Lung (tissue), 11 donors: ENCODE measurements at regions not wholly inside any gene's neighbourhood (a gene's known extent, or its start where the extent isn't known, plus 50 kb on each side); places are given as distances from the start of the nearest gene placed in this dataset.

Experiments
- ATAC-seq: fragments of 200-7000 bp; cut with Tn5 transposase; one replicate; pipeline ENCODE4 v1.9.1; 2020; ENCODE audit warnings: moderate number of reproducible peaks; ENCODE audit not compliant: insufficient read depth, low FRiP score
- DNase-seq, 3 donors: peaks; one replicate each; pipeline ENCODE4 v3.0.0-alpha.2; 2013 to 2017
- H3K27ac ChIP-seq, 2 donors: one replicate each; pipeline ENCODE4 v1.5.1; 2013; ENCODE audit warnings: mild to moderate bottlenecking in 2 of 2, moderate library complexity in 2 of 2, control low read depth in 1 of 2, inconsistent platforms in 1 of 2, low read depth in 1 of 2, low read length in 1 of 2
- H3K27me3 ChIP-seq, 3 donors: one replicate each; pipeline ENCODE4 v1.5.1; 2013; ENCODE audit warnings: low read length in 2 of 3; ENCODE audit not compliant: control insufficient read depth in 3 of 3, insufficient read depth in 3 of 3
- H3K36me3 ChIP-seq, 4 donors: one replicate each; pipeline ENCODE4 v1.5.1; 2013; ENCODE audit warnings: low read length in 4 of 4, mild to moderate bottlenecking in 1 of 4, moderate library complexity in 1 of 4; ENCODE audit not compliant: control insufficient read depth in 4 of 4, insufficient read depth in 4 of 4
- H3K4me1 ChIP-seq, 5 donors: one replicate each; pipeline ENCODE4 v1.5.1; 2013; ENCODE audit warnings: low read length in 5 of 5, mild to moderate bottlenecking in 2 of 5, moderate library complexity in 1 of 5; ENCODE audit not compliant: control insufficient read depth in 5 of 5, insufficient read depth in 5 of 5
- H3K4me3 ChIP-seq: one replicate; pipeline ENCODE4 v1.5.1; 2013; ENCODE audit warnings: mild to moderate bottlenecking, control low read depth, moderate library complexity
- H3K9ac ChIP-seq, 2 donors: one replicate each; pipeline ENCODE4 v1.5.1; 2013; ENCODE audit warnings: low read length in 2 of 2, control low read depth in 1 of 2; ENCODE audit not compliant: insufficient read depth in 1 of 2
- H3K9me3 ChIP-seq, 4 donors: one replicate each; pipeline ENCODE4 v1.5.1; 2013; ENCODE audit warnings: low read length in 3 of 4, mild to moderate bottlenecking in 1 of 4, moderate library complexity in 1 of 4; ENCODE audit not compliant: control insufficient read depth in 4 of 4, insufficient read depth in 3 of 4
- WGBS, 2 donors: extraction: QIAGEN DNeasy Blood & Tissue Kit; methylation state at CpG; one replicate each; pipeline ENCODE4 v1.1.7; 2013; 5-methylcytosine and 5-hydroxymethylcytosine counted together
- TF ChIP-seq, protein P1 (sequence below): IDR thresholded peaks from 2 replicates; pipeline ENCODE4 v1.5.1; 2012; ENCODE audit warnings: mild to moderate bottlenecking; ENCODE audit errors: control extremely low read depth, extremely low read depth
- donor health status: control.
- donor health status: control.
- donor health status: Bipolar disorder and iron deficiency.
- donor health status: healthy.
- donor health status: DM: yes; HTN: yes; CAD: no.

DNA sequence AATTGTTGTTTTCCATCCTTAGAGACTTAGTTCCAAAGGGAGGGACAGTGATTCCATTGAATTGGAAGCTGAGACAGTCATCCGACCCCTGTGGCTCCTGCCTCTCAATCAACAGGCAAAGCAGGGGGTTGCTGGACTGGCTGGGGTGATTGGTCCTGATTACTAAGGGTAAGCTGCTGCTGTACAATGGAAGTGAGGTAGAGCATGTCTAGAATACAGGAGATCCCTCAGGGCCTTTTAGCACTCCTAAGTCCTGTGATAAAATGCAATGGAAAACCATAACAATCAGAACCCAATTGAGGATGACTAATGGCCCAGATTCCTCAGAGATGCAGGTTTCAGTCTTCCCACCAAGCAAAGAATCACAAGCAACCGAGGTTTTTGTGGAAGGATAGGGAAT lies 127.6 kb downstream of the AASDH start:
- Histone ChIP-seq H3K9ac (no peak overlapping the region), H3K4me3 (no peak overlapping the region), H3K4me1 (peaks cover 0 to 1% (median 0%) of the 10 kb centered on the region in 5 donors), H3K36me3 (no peaks in the 10 kb centered on the region), H3K9me3 (no peaks in the 10 kb centered on the region), H3K27ac (no peak overlapping the region), H3K27me3 (no peaks in the 10 kb centered on the region)
- TF ChIP-seq, protein P1, sequence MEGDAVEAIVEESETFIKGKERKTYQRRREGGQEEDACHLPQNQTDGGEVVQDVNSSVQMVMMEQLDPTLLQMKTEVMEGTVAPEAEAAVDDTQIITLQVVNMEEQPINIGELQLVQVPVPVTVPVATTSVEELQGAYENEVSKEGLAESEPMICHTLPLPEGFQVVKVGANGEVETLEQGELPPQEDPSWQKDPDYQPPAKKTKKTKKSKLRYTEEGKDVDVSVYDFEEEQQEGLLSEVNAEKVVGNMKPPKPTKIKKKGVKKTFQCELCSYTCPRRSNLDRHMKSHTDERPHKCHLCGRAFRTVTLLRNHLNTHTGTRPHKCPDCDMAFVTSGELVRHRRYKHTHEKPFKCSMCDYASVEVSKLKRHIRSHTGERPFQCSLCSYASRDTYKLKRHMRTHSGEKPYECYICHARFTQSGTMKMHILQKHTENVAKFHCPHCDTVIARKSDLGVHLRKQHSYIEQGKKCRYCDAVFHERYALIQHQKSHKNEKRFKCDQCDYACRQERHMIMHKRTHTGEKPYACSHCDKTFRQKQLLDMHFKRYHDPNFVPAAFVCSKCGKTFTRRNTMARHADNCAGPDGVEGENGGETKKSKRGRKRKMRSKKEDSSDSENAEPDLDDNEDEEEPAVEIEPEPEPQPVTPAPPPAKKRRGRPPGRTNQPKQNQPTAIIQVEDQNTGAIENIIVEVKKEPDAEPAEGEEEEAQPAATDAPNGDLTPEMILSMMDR, result no peak
- ATAC-seq (no peak), DNase-seq (no peak)
- WGBS, 2 donors, result 84 to 88% methylated on average over 2 of the region's 2 CpGs

- no peaks in the 10 kb centered on the region for H3K36me3 ChIP-seq
- TF ChIP-seq, protein P1, result no peak
- DNase-seq (no peak), ATAC-seq (no peak)
- H3K4me1 ChIP-seq, result no peaks in the 10 kb centered on the region
- no peak overlapping the region for H3K4me3 ChIP-seq
- no peak overlapping the region for H3K9ac ChIP-seq
- H3K27me3 ChIP-seq, result no peaks in the 10 kb centered on the region
- no peaks in the 10 kb centered on the region for H3K9me3 ChIP-seq
- no peak overlapping the region for H3K27ac ChIP-seq
- 94 to 100% methylated on average over 1 of the region's 1 CpG for WGBS, 2 donors
These were observed 131.5 kb downstream of the AASDH start for GRCh38 chr4:56255820-56256219.

GRCh38 chr4:56253666-56254305 lies 133.5 kb downstream of the AASDH start:
- Histone ChIP-seq H3K27ac (no peak overlapping the region), H3K36me3 (no peaks in the 10 kb centered on the region), H3K9ac (no peak overlapping the region), H3K4me1 (no peaks in the 10 kb centered on the region), H3K27me3 (no peaks in the 10 kb centered on the region), H3K9me3 (no peaks in the 10 kb centered on the region), H3K4me3 (no peak overlapping the region)
- no peak for DNase-seq
- TF ChIP-seq, protein P1, result no peak
- WGBS, 2 donors, result 88 to 93% methylated on average over 4 of the region's 4 CpGs
- no peak for ATAC-seq

- H3K4me3 ChIP-seq, result no peak overlapping the region
- TF ChIP-seq, protein P1, result no peak
- no peaks in the 10 kb centered on the region for H3K4me1 ChIP-seq
- 77 to 80% methylated on average over 4 of the region's 4 CpGs for WGBS, 2 donors
- H3K27ac ChIP-seq, result no peak overlapping the region
- no peaks in the 10 kb centered on the region for H3K36me3 ChIP-seq
- ATAC-seq (no peak), DNase-seq (no peak)
- H3K9ac ChIP-seq, result no peak overlapping the region
- no peaks in the 10 kb centered on the region for H3K9me3 ChIP-seq
- H3K27me3 ChIP-seq, result no peaks in the 10 kb centered on the region
These were observed 134.6 kb downstream of the AASDH start for GRCh38 chr4:56252561-56253152.
